A549 (cell line): ENCODE measurements at regions not wholly inside any gene's neighbourhood (a gene's known extent, or its start where the extent isn't known, plus 50 kb on each side); places are given as distances from the start of the nearest gene placed in this dataset.

Experiments
- CHD2 ChIP-seq: fragments of 150-350 bp; IDR thresholded peaks from 2 replicates; pipeline ENCODE4 v1.6.1; 2014; ENCODE audit warnings: low read length; ENCODE audit not compliant: partially characterized antibody
- E2F6 ChIP-seq: IDR thresholded peaks from 2 replicates; pipeline ENCODE4 v1.6.1; 2012; ENCODE audit warnings: low read depth, borderline replicate concordance
- EHF ChIP-seq: fragments of 250-450 bp; sonication (Bioruptor Pico); IDR thresholded peaks from 2 replicates; pipeline ENCODE4 v1.5.0; 2020; ENCODE audit warnings: mild to moderate bottlenecking
- EHMT2 ChIP-seq: fragments of 200-600 bp; sonication (generic); IDR thresholded peaks from 2 replicates; pipeline ENCODE4 v1.6.1; 2016; ENCODE audit warnings: antibody characterized with exemption, low read depth, mild to moderate bottlenecking, moderate library complexity
- EP300 ChIP-seq, 2 experiments: fragments of >200 bp; sonication (Bioruptor Twin); formaldehyde crosslinking; IDR thresholded peaks; 2 replicates in 1 of 2; 3 replicates in 1 of 2; pipeline ENCODE4 v1.6.1; 2016 to 2017
- ESRRA ChIP-seq: fragments of 150-350 bp; IDR thresholded peaks from 2 replicates; pipeline ENCODE4 v1.6.1; 2014; ENCODE audit warnings: mild to moderate bottlenecking, low read length, borderline replicate concordance
- JUNB ChIP-seq: fragments of >200 bp; sonication (Bioruptor Twin); formaldehyde crosslinking; IDR thresholded peaks from 2 replicates; pipeline ENCODE4 v1.6.1; 2016
- MAFK ChIP-seq: fragments of 450-650 bp; IDR thresholded peaks from 2 replicates; pipeline ENCODE4 v1.6.1; 2014; ENCODE audit not compliant: partially characterized antibody
- MAX ChIP-seq: IDR thresholded peaks from 2 replicates; pipeline ENCODE4 v1.6.1; 2012
- POLR2A ChIP-seq: IDR thresholded peaks from 2 replicates; pipeline ENCODE4 v1.6.1; 2012; ENCODE audit warnings: mild to moderate bottlenecking, low read length
- SMC3 ChIP-seq: fragments of >200 bp; sonication (Bioruptor Twin); formaldehyde crosslinking; IDR thresholded peaks from 3 replicates; pipeline ENCODE4 v1.6.1; 2018; ENCODE audit warnings: inconsistent platforms
- ZNF302 ChIP-seq: fragments of 250-450 bp; sonication (Bioruptor Pico); IDR thresholded peaks from 2 replicates; pipeline ENCODE4 v1.9.0; 2021; ENCODE audit warnings: inconsistent platforms, mild to moderate bottlenecking, moderate library complexity
- TF ChIP-seq, protein P1 (sequence below): fragments of >200 bp; sonication (Bioruptor Twin); formaldehyde crosslinking; IDR thresholded peaks from 3 replicates; pipeline ENCODE4 v1.5.1; 2016

GRCh38 chr16:14374451-14375131 is 255.5 kb downstream of the PARN start:
- TF ChIP-seq, protein P1, sequence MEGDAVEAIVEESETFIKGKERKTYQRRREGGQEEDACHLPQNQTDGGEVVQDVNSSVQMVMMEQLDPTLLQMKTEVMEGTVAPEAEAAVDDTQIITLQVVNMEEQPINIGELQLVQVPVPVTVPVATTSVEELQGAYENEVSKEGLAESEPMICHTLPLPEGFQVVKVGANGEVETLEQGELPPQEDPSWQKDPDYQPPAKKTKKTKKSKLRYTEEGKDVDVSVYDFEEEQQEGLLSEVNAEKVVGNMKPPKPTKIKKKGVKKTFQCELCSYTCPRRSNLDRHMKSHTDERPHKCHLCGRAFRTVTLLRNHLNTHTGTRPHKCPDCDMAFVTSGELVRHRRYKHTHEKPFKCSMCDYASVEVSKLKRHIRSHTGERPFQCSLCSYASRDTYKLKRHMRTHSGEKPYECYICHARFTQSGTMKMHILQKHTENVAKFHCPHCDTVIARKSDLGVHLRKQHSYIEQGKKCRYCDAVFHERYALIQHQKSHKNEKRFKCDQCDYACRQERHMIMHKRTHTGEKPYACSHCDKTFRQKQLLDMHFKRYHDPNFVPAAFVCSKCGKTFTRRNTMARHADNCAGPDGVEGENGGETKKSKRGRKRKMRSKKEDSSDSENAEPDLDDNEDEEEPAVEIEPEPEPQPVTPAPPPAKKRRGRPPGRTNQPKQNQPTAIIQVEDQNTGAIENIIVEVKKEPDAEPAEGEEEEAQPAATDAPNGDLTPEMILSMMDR: no peak
- TF ChIP-seq MAX: no peak
- no peak for TF ChIP-seq CHD2
- TF ChIP-seq EHMT2: no peak
- TF ChIP-seq EHF: no peak
- TF ChIP-seq JUNB: no peak
- no peak for TF ChIP-seq E2F6
- TF ChIP-seq ESRRA: no peak
- TF ChIP-seq MAFK: no peak
- TF ChIP-seq SMC3: no peak
- no peak for TF ChIP-seq ZNF302 (CRISPR knock-in tag)
- TF ChIP-seq EP300 (IDR thresholded peaks at IDR 0.05): no peak
- TF ChIP-seq POLR2A: no peak
